PFSK-1 (cell line): ENCODE measurements at regions not wholly inside any gene's neighbourhood (a gene's known extent, or its start where the extent isn't known, plus 50 kb on each side); places are given as distances from the start of the nearest gene placed in this dataset.

Experiments used
- POLR2AphosphoS5 ChIP-seq: IDR thresholded peaks from 2 replicates; pipeline ENCODE4 v1.6.1; 2012; ENCODE audit warnings: low read depth, mild to moderate bottlenecking, control low read depth, low read length, moderate library complexity
- REST ChIP-seq, 2 experiments: IDR thresholded peaks; 2 replicates each; pipeline versions ENCODE4 v1.6.1 to v1.8.0; 2011 to 2012; ENCODE audit warnings: low read depth in 2 of 2, low read length in 2 of 2, control low read depth in 1 of 2, inconsistent platforms in 1 of 2, mild to moderate bottlenecking in 1 of 2, moderate library complexity in 1 of 2; ENCODE audit not compliant: insufficient read depth in 1 of 2
- TAF1 ChIP-seq: IDR thresholded peaks from 2 replicates; pipeline ENCODE4 v1.6.1; 2012; ENCODE audit warnings: low read length, control low read depth, borderline replicate concordance; ENCODE audit not compliant: insufficient read depth

GRCh38 chr18:2478662-2479061 is 92.6 kb downstream of the METTL4 start:
- no peak for TF ChIP-seq TAF1
- no peak for TF ChIP-seq POLR2AphosphoS5
- no peak for TF ChIP-seq REST (IDR thresholded peaks at IDR 0.05; ENCODE audit: insufficient read depth in 1 of 2, low read depth in 2 of 2, low read length in 2 of 2)
